ENCODE measurements at regions not wholly inside any gene's neighbourhood (a gene's known extent, or its start where the extent isn't known, plus 50 kb on each side); places are given as distances from the start of the nearest gene placed in this dataset.

GRCh38 chr6:21450628-21451027 lies 142.9 kb upstream of the SOX4 start:
- Mint-ChIP-seq H3K36me3 (ENCODE audit: low read depth) (no peaks in the 10 kb centered on the region), H3K27me3 (peaks cover 11% of the 10 kb centered on the region), H3K4me3 (no peak overlapping the region), H3K9me3 (no peaks in the 10 kb centered on the region), H3K4me1 (ENCODE audit: low read depth) (no peaks in the 10 kb centered on the region), H3K27ac (no peak overlapping the region)
- CTCF ChIA-PET, result no interaction called here
- intact Hi-C loops (cut with micrococcal nuclease), result no loop called here
- TF ChIP-seq, protein P1, sequence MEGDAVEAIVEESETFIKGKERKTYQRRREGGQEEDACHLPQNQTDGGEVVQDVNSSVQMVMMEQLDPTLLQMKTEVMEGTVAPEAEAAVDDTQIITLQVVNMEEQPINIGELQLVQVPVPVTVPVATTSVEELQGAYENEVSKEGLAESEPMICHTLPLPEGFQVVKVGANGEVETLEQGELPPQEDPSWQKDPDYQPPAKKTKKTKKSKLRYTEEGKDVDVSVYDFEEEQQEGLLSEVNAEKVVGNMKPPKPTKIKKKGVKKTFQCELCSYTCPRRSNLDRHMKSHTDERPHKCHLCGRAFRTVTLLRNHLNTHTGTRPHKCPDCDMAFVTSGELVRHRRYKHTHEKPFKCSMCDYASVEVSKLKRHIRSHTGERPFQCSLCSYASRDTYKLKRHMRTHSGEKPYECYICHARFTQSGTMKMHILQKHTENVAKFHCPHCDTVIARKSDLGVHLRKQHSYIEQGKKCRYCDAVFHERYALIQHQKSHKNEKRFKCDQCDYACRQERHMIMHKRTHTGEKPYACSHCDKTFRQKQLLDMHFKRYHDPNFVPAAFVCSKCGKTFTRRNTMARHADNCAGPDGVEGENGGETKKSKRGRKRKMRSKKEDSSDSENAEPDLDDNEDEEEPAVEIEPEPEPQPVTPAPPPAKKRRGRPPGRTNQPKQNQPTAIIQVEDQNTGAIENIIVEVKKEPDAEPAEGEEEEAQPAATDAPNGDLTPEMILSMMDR (IDR thresholded peaks at IDR 0.05), result no peak
- no peak for ATAC-seq
- POLR2A ChIA-PET, result no interaction called here
- no peak for DNase-seq

- H3K4me3 Mint-ChIP-seq, result no peak overlapping the region
- peaks cover 6% of the 10 kb centered on the region for H3K27me3 Mint-ChIP-seq
- intact Hi-C loops (cut with micrococcal nuclease), result no loop called here
- H3K27ac Mint-ChIP-seq, result no peak overlapping the region
- no peaks in the 10 kb centered on the region for H3K4me1 Mint-ChIP-seq (ENCODE audit: low read depth)
- DNase-seq (no peak), ATAC-seq (no peak)
- POLR2A ChIA-PET, result no interaction called here
- H3K36me3 Mint-ChIP-seq (ENCODE audit: low read depth), result no peaks in the 10 kb centered on the region
- TF ChIP-seq, protein P1 (IDR thresholded peaks at IDR 0.05), result no peak
- no peaks in the 10 kb centered on the region for H3K9me3 Mint-ChIP-seq
- CTCF ChIA-PET, result interaction anchor here (1.0 kb wide), 1 partner anchor 137 kb away, joined by 3 read pairs; no protein-coding TSS in a partner anchor
Observed at GRCh38 chr6:21451546-21452013, 142.0 kb upstream of the SOX4 start.

DNA sequence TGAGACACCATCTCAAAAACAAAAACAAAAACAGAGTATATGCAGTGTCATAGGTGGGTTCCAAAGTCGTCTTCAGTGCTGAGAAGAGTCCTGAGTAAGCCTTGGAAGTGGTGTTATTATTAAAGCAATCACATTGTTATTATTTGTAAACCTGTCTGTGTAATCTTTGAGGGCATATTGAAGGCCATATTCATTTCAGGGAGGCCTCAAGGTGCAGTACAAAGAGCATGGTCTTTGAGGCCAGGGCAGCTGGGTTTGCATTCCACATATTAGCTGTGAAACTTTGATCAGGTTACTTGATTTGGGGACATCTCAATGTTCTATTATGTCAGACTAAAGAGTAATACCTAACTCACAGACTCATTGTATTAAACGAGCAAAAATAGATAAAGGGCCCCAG lies 139.3 kb upstream of the SOX4 start:
- POLR2A ChIA-PET, result no interaction called here
- no peaks in the 10 kb centered on the region for H3K4me1 Mint-ChIP-seq (ENCODE audit: low read depth)
- no peaks in the 10 kb centered on the region for H3K9me3 Mint-ChIP-seq
- no peak for DNase-seq
- no peak for ATAC-seq
- peaks cover 2% of the 10 kb centered on the region for H3K27me3 Mint-ChIP-seq
- CTCF ChIA-PET, result no interaction called here
- intact Hi-C loops (cut with micrococcal nuclease), result no loop called here
- H3K4me3 Mint-ChIP-seq, result no peak overlapping the region
- H3K27ac Mint-ChIP-seq, result no peak overlapping the region
- TF ChIP-seq, protein P1 (IDR thresholded peaks at IDR 0.05), result no peak
- H3K36me3 Mint-ChIP-seq (ENCODE audit: low read depth), result no peaks in the 10 kb centered on the region

DNA sequence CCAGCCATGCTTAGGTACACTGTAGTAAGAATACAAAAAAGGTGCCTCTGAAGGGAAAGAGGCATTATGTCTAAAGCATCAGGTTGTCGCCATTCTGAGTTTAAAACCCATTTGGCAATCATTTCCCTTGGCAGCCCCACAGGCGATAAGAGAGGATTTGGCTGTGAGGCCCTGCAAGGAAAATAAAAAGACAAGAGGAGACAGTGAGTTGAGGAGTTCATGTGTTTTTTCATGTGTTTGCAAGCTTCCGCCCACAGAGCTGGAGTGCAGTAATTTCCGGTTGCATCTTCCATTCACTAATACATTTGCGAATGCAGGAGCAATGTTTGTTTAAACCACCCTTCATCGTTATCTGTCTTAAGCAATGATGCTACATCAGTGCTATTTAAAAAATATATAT lies 138.5 kb upstream of the SOX4 start:
- Mint-ChIP-seq H3K4me3 (no peak overlapping the region), H3K9me3 (no peaks in the 10 kb centered on the region), H3K4me1 (ENCODE audit: low read depth) (no peaks in the 10 kb centered on the region), H3K36me3 (ENCODE audit: low read depth) (no peaks in the 10 kb centered on the region), H3K27me3 (no peaks in the 10 kb centered on the region), H3K27ac (no peak overlapping the region)
- ChIA-PET POLR2A (no interaction called here), CTCF (no interaction called here)
- intact Hi-C loops (cut with micrococcal nuclease), result no loop called here
- ATAC-seq (no peak), DNase-seq (no peak)
- TF ChIP-seq, protein P1 (IDR thresholded peaks at IDR 0.05), result no peak

DNA sequence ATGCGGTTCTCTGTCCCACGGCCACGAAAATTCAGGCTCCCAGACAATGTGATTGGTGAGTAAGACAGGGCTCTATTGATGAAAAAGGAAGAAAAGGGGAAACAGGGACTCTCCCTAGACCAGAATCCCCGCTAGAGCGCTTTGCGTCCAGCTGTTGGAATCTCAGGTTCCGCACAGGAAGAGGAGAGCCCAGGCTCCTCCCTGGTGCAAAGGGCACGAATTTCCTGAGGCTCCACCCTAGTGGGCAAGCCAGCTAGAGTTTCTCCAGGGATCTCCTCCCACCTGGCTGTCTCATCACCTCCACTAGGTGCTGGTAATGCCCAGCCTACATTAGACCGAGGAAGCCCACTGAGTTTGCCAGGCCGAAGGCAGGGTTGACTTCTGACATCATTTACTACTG lies 135.9 kb upstream of the SOX4 start:
- Mint-ChIP-seq H3K36me3 (ENCODE audit: low read depth) (no peaks in the 10 kb centered on the region), H3K4me1 (ENCODE audit: low read depth) (no peaks in the 10 kb centered on the region), H3K27me3 (peaks cover 1% of the 10 kb centered on the region), H3K4me3 (no peak overlapping the region), H3K9me3 (no peaks in the 10 kb centered on the region), H3K27ac (no peak overlapping the region)
- TF ChIP-seq, protein P1 (IDR thresholded peaks at IDR 0.05), result no peak
- ChIA-PET POLR2A (no interaction called here), CTCF (no interaction called here)
- ATAC-seq, result no peak
- intact Hi-C loops (cut with micrococcal nuclease), result no loop called here
- DNase-seq, result no peak
